ENCODE measurements at regions not wholly inside any gene's neighbourhood (a gene's known extent, or its start where the extent isn't known, plus 50 kb on each side); places are given as distances from the start of the nearest gene placed in this dataset.

DNA sequence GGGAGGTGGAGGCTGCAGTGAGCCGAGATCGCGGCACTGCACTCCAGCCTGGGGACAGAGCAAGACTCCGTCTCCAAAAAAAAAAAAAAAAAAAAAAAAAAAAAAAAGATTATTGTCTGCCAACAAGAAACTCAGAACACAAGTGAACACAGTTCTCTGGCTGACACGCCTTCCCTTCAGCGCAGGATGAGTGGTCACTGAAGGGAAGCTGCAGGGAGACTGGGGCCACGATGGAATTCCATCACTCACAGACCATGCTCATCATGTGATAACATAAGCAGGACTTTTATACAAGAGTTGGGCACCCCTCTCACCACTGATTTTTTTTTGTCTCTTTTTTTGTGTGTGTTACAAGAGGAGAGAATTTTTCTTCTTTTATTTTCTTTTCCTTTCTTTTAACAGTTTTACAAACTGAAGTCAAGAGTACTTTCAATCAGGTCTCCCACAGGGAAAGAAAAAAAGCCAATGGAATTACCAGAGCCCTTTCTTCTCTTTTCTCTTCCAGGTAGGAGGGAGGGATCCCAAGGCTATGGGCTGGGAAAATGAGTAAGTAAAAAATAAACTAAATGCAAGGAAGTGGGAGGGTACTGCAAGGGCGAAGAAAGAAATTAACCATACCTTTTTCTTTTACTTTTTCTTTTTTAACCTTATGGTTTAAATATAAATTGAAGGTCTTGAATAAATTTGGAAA is 435.6 kb downstream of the GPM6A start:
- H3K9me3 Mint-ChIP-seq: peaks cover 0 to 4% of the 10 kb centered on the region in 2 donors
- ATAC-seq (no peak), DNase-seq (ENCODE audit: low spot score in 2 of 2) (no peak)
- no peaks in the 10 kb centered on the region for H3K36me3 Mint-ChIP-seq
- H3K27ac Mint-ChIP-seq: no peak overlapping the region

DNA sequence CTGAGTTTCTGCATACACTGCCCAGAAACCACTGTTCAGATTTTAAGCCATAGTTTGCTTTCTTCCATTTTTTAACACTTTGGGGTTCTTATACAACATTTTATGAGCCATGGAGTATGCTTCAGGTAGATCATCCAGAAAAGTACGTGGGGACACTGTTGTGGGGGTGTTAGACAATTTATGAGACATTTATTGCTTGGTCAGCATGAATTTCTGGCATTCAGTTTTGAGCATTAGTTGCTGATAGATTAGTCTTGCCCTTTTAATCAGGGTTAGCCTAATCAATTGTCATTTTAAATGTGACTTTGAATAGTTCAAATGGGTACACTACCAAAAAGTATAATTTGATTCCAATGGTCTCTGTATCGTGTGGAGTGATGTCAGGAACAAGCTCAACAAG is 434.9 kb downstream of the GPM6A start:
- no peaks in the 10 kb centered on the region for H3K36me3 Mint-ChIP-seq
- H3K27ac Mint-ChIP-seq: no peak overlapping the region
- no peak for DNase-seq (ENCODE audit: low spot score in 2 of 2)
- no peak for ATAC-seq
- peaks cover 0 to 4% of the 10 kb centered on the region in 2 donors for H3K9me3 Mint-ChIP-seq

DNA sequence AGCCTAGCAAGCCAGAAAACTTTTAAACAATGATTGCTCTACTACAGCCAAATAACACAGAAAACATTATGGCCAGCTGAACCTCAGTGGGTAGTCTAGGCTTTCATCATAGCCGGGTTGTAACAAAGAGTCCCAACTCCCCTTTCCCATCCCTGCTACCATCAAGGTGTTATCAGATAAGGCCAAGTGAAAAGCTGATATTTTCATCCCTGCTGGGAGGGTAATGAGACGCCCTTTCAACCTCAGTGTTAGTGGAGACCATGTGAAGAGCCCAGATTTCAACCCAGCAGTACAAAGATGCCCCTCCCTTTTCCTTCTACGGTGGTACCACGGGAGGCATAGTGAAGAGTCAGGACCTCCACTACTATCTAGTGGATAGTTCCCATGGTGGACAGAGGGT is 433.7 kb downstream of the GPM6A start:
- Mint-ChIP-seq H3K27ac (no peak overlapping the region), H3K36me3 (no peaks in the 10 kb centered on the region), H3K9me3 (peaks cover 0 to 4% of the 10 kb centered on the region in 2 donors)
- DNase-seq (ENCODE audit: low spot score in 2 of 2): no peak
- ATAC-seq: no peak

GRCh38 chr4:175380841-175381240 is 431.2 kb downstream of the GPM6A start:
- H3K36me3 Mint-ChIP-seq: no peaks in the 10 kb centered on the region
- H3K27ac Mint-ChIP-seq: no peak overlapping the region
- peaks cover 0 to 4% of the 10 kb centered on the region in 2 donors for H3K9me3 Mint-ChIP-seq
- DNase-seq (ENCODE audit: low spot score in 2 of 2): no peak
- ATAC-seq: no peak

- H3K27ac Mint-ChIP-seq: no peak overlapping the region
These were observed 426.3 kb downstream of the GPM6A start for GRCh38 chr4:175385797-175386196.

DNA sequence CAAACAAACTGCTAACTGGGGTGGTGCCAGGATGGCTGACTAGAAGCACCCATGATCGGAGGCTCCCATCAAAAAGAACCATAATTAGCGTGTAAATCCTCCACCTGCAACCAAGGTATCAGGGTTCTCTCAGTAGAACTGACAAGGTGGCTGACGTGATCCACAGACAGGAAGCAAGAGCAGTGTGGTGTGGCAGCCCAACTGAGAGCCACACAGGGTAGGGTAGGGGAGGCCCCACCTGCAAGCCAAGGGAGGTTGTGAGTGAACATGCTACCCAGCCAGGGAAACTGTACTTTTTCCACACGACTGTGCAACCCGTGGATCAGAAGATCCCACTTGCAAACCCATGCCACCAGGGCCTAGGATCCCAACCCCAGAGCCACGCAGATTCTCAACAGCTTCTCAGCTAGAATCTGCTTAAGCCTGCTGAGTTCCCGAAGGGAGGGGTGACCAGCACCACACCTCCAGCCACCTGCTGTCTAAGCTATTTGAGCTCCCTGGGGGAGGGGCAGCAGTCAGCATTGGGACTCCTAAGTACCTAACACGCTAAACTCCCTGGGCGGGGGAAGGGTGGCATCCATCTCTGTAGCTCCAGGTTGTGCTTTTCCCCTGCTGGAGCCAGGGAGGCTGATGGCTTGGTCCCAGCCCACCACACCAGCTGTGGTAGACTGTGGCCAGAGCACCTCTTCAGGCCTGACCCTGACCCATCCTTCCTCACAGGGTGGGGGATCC is 425.1 kb downstream of the GPM6A start:
- Mint-ChIP-seq H3K36me3 (peaks cover 0 to 4% of the 10 kb centered on the region in 2 donors), H3K9me3 (peaks cover 8 to 13% of the 10 kb centered on the region in 2 donors), H3K27ac (no peak overlapping the region)
- ATAC-seq: no peak
- DNase-seq (ENCODE audit: low spot score in 2 of 2): no peak

More at GRCh38 chr4:175385797-175386196, 426.3 kb downstream of the GPM6A start:
- ATAC-seq (no peak), DNase-seq (ENCODE audit: low spot score in 2 of 2) (no peak)
- Mint-ChIP-seq H3K9me3 (peaks cover 8 to 16% of the 10 kb centered on the region in 2 donors), H3K36me3 (peaks cover 0 to 4% of the 10 kb centered on the region in 2 donors)

DNA sequence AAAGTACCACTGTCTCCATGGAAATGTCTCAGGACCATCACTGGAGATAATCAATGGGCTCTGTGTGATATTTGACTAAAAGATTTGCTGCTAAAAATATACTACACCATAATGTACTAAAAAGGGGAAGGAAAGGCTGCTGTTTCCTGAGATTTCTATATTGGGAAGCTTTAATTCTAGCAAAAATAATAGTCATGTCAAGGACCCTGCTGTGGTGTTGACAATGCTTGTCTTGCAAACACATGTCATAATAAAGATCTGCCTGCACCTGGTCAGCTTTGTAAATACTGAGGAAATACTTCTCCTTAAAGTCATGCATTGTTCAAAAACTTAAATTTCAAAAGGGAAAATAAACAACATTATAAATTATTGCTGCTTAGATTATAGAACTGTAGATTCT is 417.9 kb downstream of the GPM6A start:
- H3K27ac Mint-ChIP-seq: no peak overlapping the region
- peaks cover 9 to 11% of the 10 kb centered on the region in 2 donors for H3K9me3 Mint-ChIP-seq
- no peak for DNase-seq (ENCODE audit: low spot score in 2 of 2)
- H3K36me3 Mint-ChIP-seq: peaks cover 0 to 3% of the 10 kb centered on the region in 2 donors
- no peak for ATAC-seq

DNA sequence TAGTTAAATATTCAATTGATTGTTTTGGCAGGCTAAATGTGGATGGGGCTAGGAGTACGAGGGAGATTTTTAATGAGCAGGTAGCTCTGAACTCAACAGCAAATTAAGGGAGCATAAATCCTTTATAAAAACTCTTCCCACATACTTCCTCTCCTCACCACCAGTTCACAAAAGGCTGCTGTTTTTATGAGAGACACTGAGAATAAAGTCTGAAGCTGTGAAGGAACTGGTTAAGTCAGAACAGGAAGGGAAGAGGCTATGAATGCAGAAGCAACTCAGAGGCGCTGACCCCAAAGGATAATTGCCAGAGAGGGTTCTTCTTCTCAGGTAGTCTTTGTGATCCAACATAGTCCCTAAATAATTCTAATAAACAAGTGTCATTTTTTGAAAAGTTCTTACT is 406.1 kb downstream of the GPM6A start:
- DNase-seq (ENCODE audit: low spot score in 2 of 2) (no peak), ATAC-seq (no peak)
- no peaks in the 10 kb centered on the region for H3K36me3 Mint-ChIP-seq
- no peak overlapping the region for H3K27ac Mint-ChIP-seq
- H3K9me3 Mint-ChIP-seq: peaks cover 0 to 7% of the 10 kb centered on the region in 2 donors

GRCh38 chr4:175407926-175408325 is 404.1 kb downstream of the GPM6A start:
- H3K27ac Mint-ChIP-seq: no peak overlapping the region
- no peak for DNase-seq (ENCODE audit: low spot score in 2 of 2)
- peaks cover 0 to 6% of the 10 kb centered on the region in 2 donors for H3K36me3 Mint-ChIP-seq
- peaks cover 7 to 9% of the 10 kb centered on the region in 2 donors for H3K9me3 Mint-ChIP-seq
- no peak for ATAC-seq

- Mint-ChIP-seq H3K27ac (no peak overlapping the region), H3K36me3 (peaks cover 0 to 13% of the 10 kb centered on the region in 2 donors), H3K9me3 (peaks cover 18 to 31% of the 10 kb centered on the region in 2 donors)
- no peak for DNase-seq (ENCODE audit: low spot score in 2 of 2)
- no peak for ATAC-seq
These were observed 400.8 kb downstream of the GPM6A start for GRCh38 chr4:175411251-175411650.

- H3K27ac Mint-ChIP-seq: no peak overlapping the region
- peaks cover 0 to 13% of the 10 kb centered on the region in 2 donors for H3K36me3 Mint-ChIP-seq
- H3K9me3 Mint-ChIP-seq: peaks cover 18 to 31% of the 10 kb centered on the region in 2 donors
These were observed 399.9 kb downstream of the GPM6A start for GRCh38 chr4:175412161-175412560.

GRCh38 chr4:175412746-175413145 is 399.3 kb downstream of the GPM6A start:
- H3K27ac Mint-ChIP-seq: no peak overlapping the region
- no peak for DNase-seq (ENCODE audit: low spot score in 2 of 2)
- peaks cover 18 to 31% of the 10 kb centered on the region in 2 donors for H3K9me3 Mint-ChIP-seq
- H3K36me3 Mint-ChIP-seq: peaks cover 0 to 13% of the 10 kb centered on the region in 2 donors
- ATAC-seq: no peak

More at GRCh38 chr4:175412161-175412560, 399.9 kb downstream of the GPM6A start:
- no peak for DNase-seq (ENCODE audit: low spot score in 2 of 2)
- no peak for ATAC-seq

- Mint-ChIP-seq H3K36me3 (peaks cover 0 to 13% of the 10 kb centered on the region in 2 donors), H3K27ac (no peak overlapping the region), H3K9me3 (peaks cover 18 to 31% of the 10 kb centered on the region in 2 donors)
- no peak for ATAC-seq
- DNase-seq (ENCODE audit: low spot score in 2 of 2): no peak
These were observed 398.5 kb downstream of the GPM6A start for GRCh38 chr4:175413561-175413960.

GRCh38 chr4:175414602-175415001 is 397.5 kb downstream of the GPM6A start:
- no peak for DNase-seq (ENCODE audit: low spot score in 2 of 2)
- no peak for ATAC-seq
- Mint-ChIP-seq H3K36me3 (peaks cover 0 to 13% of the 10 kb centered on the region in 2 donors), H3K27ac (no peak overlapping the region), H3K9me3 (peaks cover 18 to 31% of the 10 kb centered on the region in 2 donors)

- DNase-seq (ENCODE audit: low spot score in 2 of 2) (no peak), ATAC-seq (no peak)
- no peak overlapping the region for H3K27ac Mint-ChIP-seq
- peaks cover 10 to 19% of the 10 kb centered on the region in 2 donors for H3K9me3 Mint-ChIP-seq
- peaks cover 0 to 5% of the 10 kb centered on the region in 2 donors for H3K36me3 Mint-ChIP-seq
These were observed 393.5 kb downstream of the GPM6A start for GRCh38 chr4:175418516-175418915.

DNA sequence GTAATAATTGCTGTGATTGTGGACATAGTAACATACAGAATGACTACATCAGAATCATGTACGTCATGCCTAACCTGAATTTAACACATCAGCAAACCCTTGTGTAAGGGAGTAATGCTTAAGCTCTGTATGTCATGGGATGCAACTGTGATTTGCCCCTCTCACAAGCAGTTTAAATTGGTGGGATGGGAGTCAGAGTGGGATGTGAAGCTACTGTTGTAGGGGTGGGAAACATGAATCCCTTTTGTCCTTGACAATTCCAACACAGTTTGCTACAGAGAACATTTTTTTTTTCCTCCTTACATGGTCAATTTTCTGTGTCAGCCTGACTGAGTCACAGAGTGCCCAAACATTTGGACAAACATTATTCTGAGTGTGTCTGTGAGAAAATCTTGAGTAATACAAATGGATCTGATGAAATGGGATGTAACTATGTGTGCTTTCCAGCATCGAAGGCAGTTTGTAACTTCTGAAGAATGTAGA is 392.8 kb downstream of the GPM6A start:
- H3K36me3 Mint-ChIP-seq: no peaks in the 10 kb centered on the region
- DNase-seq (ENCODE audit: low spot score in 2 of 2) (no peak), ATAC-seq (no peak)
- no peak overlapping the region for H3K27ac Mint-ChIP-seq
- peaks cover 11 to 14% of the 10 kb centered on the region in 2 donors for H3K9me3 Mint-ChIP-seq

DNA sequence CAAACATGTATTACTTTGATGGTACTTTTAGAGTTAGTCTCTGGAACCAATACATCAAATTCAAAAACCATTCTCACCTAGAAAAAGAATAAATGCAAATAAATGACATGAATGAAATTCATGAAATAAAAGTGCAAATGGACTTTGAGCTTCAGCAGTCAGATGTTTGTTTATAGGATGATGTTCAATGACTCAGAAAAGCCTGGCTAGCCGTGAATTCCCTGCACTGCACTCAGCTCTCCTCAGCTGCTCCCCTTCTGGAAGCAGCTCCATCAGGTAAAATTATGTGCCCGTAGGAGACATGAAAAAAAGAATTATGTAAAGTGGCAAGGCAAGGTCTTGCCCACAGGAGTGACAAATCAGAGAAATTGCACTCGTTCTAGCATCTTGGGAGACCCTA is 390.6 kb downstream of the GPM6A start:
- peaks cover 0 to 4% of the 10 kb centered on the region in 2 donors for H3K9me3 Mint-ChIP-seq
- DNase-seq (ENCODE audit: low spot score in 2 of 2) (no peak), ATAC-seq (no peak)
- no peaks in the 10 kb centered on the region for H3K36me3 Mint-ChIP-seq
- H3K27ac Mint-ChIP-seq: no peak overlapping the region
